ENCODE measurements at regions not wholly inside any gene's neighbourhood (a gene's known extent, or its start where the extent isn't known, plus 50 kb on each side); places are given as distances from the start of the nearest gene placed in this dataset.

GRCh38 chr3:13150624-13151023, 77.4 kb upstream of the IQSEC1 start:
- ATAC-seq (no peak), DNase-seq (peak in 1 of 5 donors; percentile 15)
- intact Hi-C loops (cut with DNase I), result no loop called here
- Histone ChIP-seq H3K4me3 (no peak overlapping the region), H3K4me1 (peaks cover 0 to 7% (median 0%) of the 10 kb centered on the region in 12 donors), H3K27me3 (no peaks in the 10 kb centered on the region), H3K36me3 (no peaks in the 10 kb centered on the region), H3K27ac (no peak overlapping the region), H3K9me3 (peaks cover 0 to 12% (median 6%) of the 10 kb centered on the region in 12 donors)
- no peak for TF ChIP-seq POLR2A (IDR thresholded peaks at IDR 0.05)
- TF ChIP-seq, protein P1, sequence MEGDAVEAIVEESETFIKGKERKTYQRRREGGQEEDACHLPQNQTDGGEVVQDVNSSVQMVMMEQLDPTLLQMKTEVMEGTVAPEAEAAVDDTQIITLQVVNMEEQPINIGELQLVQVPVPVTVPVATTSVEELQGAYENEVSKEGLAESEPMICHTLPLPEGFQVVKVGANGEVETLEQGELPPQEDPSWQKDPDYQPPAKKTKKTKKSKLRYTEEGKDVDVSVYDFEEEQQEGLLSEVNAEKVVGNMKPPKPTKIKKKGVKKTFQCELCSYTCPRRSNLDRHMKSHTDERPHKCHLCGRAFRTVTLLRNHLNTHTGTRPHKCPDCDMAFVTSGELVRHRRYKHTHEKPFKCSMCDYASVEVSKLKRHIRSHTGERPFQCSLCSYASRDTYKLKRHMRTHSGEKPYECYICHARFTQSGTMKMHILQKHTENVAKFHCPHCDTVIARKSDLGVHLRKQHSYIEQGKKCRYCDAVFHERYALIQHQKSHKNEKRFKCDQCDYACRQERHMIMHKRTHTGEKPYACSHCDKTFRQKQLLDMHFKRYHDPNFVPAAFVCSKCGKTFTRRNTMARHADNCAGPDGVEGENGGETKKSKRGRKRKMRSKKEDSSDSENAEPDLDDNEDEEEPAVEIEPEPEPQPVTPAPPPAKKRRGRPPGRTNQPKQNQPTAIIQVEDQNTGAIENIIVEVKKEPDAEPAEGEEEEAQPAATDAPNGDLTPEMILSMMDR (IDR thresholded peaks at IDR 0.05), result no peak
- WGBS, 4 donors, result 82 to 92% (median 84%) methylated on average over 1 to 5 of the region's 5 CpGs

GRCh38 chr3:13149330-13150108, 76.3 kb upstream of the IQSEC1 start:
- DNase-seq, result no peak
- Histone ChIP-seq H3K27me3 (no peaks in the 10 kb centered on the region), H3K36me3 (no peaks in the 10 kb centered on the region), H3K4me1 (peaks cover 0 to 7% (median 0%) of the 10 kb centered on the region in 12 donors), H3K4me3 (peak overlapping the region in 1 of 12 donors; percentile 25), H3K9me3 (peaks cover 0 to 4% (median 0%) of the 10 kb centered on the region in 12 donors), H3K27ac (no peak overlapping the region)
- peak in 1 of 4 donors; percentile 13 for ATAC-seq
- intact Hi-C loops (cut with DNase I), result no loop called here
- WGBS, 4 donors, result 45 to 56% (median 52%) methylated on average over 14 to 19 of the region's 19 CpGs
- TF ChIP-seq POLR2A (IDR thresholded peaks at IDR 0.05), result no peak
- TF ChIP-seq, protein P1 (IDR thresholded peaks at IDR 0.05), result no peak

GRCh38 chr3:13148561-13149329, 75.5 kb upstream of the IQSEC1 start:
- 39 to 60% (median 51%) methylated on average over 11 to 13 of the region's 13 CpGs for WGBS, 4 donors

More at GRCh38 chr3:13148561-13149329, 75.5 kb upstream of the IQSEC1 start:
- TF ChIP-seq POLR2A (IDR thresholded peaks at IDR 0.05), result no peak
- TF ChIP-seq, protein P1 (IDR thresholded peaks at IDR 0.05), result no peak
- H3K27ac ChIP-seq, result no peak overlapping the region
- H3K9me3 ChIP-seq, result peaks cover 0 to 4% (median 0%) of the 10 kb centered on the region in 12 donors
- ATAC-seq (peak in 1 of 4 donors; percentile 9), DNase-seq (no peak)
- no peaks in the 10 kb centered on the region for H3K27me3 ChIP-seq
- H3K4me1 ChIP-seq, result peaks cover 0 to 7% (median 0%) of the 10 kb centered on the region in 12 donors
- no peak overlapping the region for H3K4me3 ChIP-seq
- no peaks in the 10 kb centered on the region for H3K36me3 ChIP-seq
- intact Hi-C loops (cut with DNase I), result no loop called here
